HG02884 (cell line): ENCODE measurements at regions not wholly inside any gene's neighbourhood (a gene's known extent, or its start where the extent isn't known, plus 50 kb on each side); places are given as distances from the start of the nearest gene placed in this dataset.

Experiments used
- ATAC-seq: cut with Tn5 transposase; IDR thresholded peaks from one replicate; pipeline ENCODE4 v1.9.1; 2021; ENCODE audit warnings: mild to moderate bottlenecking, moderate library complexity; ENCODE audit not compliant: unreplicated experiment

DNA sequence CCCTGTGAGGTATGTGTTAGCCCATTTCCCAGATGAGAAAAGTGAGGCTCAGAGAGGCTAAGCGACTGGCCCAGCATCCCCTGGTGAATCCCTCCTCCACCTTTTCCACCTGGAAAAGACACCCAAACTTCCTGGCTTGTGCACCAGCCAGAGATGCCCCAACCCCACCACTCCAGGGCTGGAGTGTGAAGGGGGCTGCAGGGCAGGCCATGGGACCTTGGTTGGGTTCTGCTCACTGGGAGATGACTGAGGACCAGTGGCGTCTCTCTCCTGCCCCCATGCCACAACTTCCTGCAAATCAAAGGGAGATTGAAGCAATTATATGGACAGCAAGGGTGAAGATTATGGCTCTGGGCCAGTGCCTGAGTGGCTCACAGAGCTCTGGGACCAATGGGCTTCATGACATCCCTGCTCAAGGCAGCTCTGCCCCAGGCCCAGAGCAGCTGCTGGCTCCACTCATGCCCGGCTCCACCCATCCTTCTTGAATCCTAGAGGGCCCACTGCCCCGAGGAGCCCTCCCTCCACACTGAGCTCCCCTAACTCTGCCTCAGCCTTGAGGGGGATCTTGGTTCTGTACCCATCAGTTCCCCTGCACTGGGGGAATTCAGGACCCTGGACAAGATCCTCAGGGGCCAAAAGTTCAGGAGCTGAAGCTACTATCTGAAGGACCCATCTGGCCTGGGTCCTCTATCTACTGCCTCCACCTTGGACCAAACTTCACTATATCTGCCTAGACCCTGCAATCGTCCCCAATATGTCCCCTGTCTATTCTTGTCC is 416.9 kb downstream of the PTPRU start:
- ATAC-seq, result no peak

DNA sequence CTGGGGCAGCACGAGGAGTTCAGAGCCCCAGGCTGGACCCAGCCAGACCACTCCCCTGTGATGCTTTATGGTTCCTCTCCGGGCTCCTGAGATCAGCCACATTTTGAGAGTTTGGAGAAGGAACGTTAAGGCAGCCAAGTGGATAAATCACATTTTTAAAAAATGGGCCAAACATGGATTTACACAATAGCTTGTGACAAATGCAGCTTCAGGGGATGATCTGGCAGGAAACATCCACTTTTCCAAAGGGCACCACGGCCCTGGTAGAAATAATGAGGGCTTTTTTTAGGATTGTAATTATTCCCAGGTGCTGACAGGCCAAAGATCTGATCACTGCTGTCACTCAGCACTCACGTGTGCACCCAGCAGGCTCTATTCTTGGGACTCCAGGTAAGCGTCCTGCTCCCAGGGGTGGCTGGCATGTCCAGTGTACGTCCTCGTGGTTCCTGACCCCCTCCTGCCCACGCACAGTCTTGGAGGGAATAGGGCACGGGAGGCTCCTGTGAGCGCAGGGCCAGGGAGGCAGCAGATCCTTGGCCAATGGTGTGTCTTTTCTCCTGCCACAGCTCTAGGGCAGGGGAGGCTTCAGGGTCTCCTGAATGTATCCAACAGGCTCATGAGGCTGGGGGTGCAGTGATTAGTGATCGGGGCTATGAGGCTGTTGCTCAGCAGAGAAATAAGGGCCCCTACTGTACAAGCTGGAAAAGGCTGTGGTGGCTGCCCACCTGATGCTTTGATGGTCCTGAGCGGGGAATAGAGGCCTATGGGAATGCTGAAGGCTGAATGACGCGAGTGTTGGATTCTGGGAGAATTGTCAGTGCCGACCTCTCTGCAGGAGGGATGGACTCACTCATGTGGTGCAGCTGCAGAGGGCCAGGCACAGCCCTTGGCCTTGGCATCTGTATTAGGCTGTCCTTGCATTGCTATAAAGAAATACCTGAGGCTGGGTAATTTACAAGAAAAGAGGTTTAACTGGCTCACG is 415.7 kb downstream of the PTPRU start:
- no peak for ATAC-seq

DNA sequence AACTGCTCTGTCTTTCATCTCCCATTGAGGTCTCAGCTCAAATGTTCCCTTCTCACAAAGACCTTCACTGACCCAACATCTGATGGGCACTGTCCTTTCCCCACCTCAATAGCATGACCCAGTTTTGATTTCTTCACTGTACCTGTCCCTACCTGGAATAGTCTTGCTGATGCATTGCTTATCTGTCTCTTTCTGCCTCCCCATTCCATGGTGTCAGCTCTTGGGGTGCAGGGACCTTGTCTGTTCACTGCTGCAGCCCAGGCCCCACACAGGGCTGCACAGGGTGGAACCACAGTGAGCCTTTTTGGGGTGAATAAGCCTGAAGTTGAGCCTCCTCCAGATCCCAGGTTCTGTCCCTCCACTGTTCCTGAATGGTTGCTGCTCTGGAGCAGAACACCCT is 414.9 kb downstream of the PTPRU start:
- ATAC-seq, result no peak

- no peak for ATAC-seq
Measured at GRCh38 chr1:29650476-29650875, 414.2 kb downstream of the PTPRU start.

- no peak for ATAC-seq
Measured at GRCh38 chr1:29650041-29650400, 413.7 kb downstream of the PTPRU start.

DNA sequence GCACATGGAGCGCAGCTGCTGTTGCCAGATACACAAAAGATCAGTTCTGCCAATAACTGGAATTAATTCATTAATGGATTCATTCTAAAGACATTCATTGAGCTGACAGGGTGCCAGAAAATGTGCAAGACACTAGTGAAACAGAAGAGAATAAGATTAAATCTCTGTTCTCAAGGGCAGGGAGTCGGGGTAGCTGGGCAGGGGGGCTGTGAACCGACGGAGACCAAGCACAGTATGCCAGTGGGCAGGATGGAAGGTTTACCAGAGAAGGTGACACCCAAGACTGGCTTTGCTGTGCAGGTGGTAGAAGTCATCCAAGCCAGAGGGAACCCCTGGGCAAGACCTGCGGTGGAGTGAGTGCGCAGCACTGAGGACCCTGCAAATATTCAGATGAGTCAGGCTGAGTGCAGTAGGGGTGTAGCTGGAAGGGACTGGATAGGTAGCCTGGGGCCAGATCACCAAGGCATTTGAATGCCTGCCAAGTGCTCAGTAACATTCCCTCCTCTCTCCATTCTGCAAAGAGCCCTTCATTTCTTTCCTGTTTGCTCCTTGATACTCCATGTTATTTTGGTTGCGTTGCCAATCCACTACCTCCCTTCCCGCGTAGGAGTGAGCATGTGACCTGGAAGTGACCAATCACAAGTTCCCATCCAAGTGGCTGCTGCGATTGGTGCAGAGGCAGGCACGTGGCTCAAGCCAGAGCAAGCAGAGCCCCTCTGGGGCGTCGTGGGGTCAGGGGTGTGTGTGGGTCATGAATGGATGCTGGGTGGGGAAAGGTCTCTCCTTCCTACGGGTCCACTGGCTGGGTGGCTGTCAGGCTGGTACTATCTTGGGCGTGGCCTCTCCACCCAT is 413.1 kb downstream of the PTPRU start:
- ATAC-seq, result no peak

GRCh38 chr1:29648798-29649188 is 412.5 kb downstream of the PTPRU start:
- no peak for ATAC-seq

DNA sequence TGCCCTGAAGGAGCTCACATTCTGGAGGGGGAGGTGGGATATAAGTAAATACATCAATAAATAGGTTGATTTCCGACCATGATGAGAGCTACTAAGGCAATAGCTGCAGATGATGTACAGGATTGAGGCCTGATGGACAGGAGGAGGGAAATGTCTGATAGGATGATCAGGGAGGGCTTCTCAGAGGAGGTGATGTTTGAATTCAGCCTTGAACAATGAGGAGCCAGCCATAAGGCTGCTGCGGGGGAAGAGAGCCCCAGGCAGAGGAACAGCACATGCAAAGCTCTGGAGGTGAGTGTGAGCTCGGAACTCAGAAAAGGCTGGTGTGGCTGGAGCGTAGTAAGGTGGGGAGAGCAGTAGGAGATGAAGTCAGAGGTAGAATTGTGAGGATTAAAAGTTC is 411.7 kb downstream of the PTPRU start:
- ATAC-seq, result no peak

- ATAC-seq, result no peak
Measured at GRCh38 chr1:29647581-29647980, 411.3 kb downstream of the PTPRU start.

DNA sequence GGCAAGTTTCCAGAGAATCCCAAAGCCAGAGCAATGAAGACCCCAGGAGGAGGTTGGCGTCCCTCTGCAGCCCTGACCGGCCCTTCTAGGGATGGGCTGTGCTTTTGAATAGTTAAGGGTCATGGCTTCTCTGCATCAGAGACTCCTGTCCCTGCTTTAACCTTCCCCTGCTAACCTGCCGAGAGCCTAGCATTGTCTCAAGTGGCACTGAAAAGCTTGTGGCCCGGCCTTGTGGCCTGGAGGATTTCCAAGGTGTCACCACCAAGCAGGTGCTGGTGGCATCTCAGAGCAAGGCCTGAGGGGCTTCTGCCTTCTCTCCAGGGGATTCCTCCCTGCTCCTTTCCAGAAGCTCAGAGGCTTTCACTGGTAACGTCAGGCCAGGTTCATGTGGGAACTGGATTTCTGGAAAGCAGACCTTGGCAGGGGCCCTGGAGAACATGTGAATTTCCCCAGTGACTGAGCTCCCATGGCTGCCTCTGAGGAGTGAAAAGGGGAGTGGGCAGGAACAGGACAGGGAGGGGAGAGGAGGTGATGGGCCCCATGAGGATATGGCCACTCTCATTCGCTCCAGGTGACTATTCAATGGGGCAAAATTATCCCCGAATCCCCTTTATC is 409.9 kb downstream of the PTPRU start:
- ATAC-seq, result no peak

DNA sequence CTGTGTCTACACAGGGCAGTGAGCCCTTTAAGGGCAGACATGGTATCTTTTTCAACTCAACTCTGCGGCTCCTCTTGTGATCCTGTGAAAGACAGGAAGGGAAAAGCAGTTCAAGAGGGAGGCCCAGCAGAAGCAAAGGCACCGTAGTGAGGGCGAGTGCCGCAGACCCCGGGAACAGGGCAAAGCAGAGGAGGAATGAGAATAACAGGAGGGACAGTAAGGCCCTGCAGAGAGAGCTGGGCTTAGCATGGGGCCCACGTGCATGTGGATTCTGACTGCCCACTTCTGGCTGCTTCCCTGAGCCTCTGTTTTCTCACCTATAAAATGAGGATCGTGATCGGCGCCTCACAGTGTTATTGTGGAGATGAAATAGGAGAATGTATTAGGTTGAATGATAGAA is 409.3 kb downstream of the PTPRU start:
- ATAC-seq, result no peak

GRCh38 chr1:29644812-29645211 is 408.5 kb downstream of the PTPRU start:
- ATAC-seq, result no peak

DNA sequence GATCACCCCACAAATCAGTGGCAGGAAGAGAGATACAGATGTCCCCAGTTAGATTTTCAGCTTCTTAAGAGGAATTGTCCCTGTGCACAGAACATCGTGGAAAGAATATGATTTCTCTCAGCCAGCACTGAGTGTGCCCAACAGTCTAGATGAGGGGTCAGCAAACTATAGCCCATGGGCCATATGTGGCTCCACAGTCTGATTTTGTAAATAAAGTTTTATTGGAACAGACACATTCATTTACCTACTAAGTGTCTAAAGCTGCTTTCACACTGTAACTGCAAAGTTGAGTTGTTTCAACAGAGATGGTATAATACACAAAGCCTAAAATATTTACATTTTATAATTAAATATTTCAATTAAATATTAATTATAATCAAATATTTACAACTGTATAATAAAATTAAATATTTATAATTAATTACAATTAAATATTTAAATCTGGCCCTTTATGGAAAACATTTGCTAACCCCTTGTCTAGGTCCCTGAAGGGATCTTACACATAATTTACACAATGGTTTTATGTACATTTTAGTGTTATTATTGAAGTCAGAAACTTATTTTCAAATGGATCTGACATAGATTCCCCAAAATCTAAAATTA is 407.6 kb downstream of the PTPRU start:
- no peak for ATAC-seq

GRCh38 chr1:29643281-29643680 is 407.0 kb downstream of the PTPRU start:
- ATAC-seq, result no peak

GRCh38 chr1:29642519-29642918 is 406.2 kb downstream of the PTPRU start:
- no peak for ATAC-seq

DNA sequence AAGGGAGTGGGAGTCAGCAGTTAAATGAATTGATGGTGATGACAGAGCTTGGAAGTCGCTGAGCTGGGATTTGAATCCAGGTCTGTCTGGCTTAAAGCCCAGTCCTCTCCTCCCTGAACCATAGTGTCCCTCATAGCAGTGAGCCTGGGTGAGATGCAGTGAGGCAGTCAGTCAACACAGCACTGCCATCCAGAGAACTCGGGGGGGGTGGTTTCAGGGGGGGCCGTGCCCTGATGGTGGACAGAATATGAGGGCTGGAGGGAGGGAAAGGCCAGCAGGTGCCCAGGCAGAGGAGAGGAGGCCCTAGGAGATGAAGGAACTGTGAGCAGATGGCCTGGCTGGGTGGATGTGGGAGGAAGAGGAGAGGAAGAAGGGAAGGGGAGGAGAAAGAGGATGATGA is 405.6 kb downstream of the PTPRU start:
- no peak for ATAC-seq

- no peak for ATAC-seq
Measured at GRCh38 chr1:29640428-29640785, 404.1 kb downstream of the PTPRU start.

DNA sequence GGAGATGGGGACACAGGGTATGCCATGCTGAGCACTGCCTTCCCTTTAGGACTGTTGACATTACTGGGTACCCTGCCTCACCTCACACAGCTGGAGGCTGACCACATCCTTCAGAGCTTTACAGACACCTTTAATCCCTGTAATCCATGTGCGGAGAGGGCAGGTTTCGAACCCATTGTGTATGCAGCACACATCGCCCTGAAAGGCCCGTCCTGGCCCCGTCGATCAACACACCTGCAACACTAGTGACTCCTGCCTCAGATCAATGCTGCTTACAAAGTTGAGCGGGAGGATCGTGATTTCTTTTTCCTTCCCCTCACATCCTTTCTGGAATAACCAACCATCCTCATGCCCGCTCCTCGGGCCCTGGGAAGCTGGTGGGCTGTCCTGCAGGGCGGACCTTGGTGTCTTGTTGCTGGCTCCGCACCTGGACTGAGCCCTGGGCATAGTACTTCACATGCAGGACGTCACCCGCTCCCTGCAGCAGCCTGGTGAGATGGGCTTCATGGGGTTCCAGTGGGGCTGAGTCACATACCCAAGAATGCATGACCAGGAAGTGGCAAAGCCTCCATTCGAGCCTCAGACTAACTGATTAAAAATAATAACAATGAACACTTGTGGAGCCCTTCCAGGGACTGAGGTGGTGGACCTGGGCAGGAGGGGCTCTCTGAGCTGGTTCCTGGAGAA is 403.6 kb downstream of the PTPRU start:
- no peak for ATAC-seq

GRCh38 chr1:29639156-29639736 is 402.9 kb downstream of the PTPRU start:
- ATAC-seq, result no peak
